ENCODE measurements at regions not wholly inside any gene's neighbourhood (a gene's known extent, or its start where the extent isn't known, plus 50 kb on each side); places are given as distances from the start of the nearest gene placed in this dataset.

GRCh38 chr13:33411312-33411711, 125.8 kb upstream of the STARD13 start:
- no peak for TF ChIP-seq MAFK (IDR thresholded peaks at IDR 0.05; ENCODE audit: partially characterized antibody)
- no peak for TF ChIP-seq CTCF (IDR thresholded peaks at IDR 0.05)
- TF ChIP-seq POLR2A (IDR thresholded peaks at IDR 0.05; ENCODE audit: low read length) = no peak
- TF ChIP-seq EHMT2 (IDR thresholded peaks at IDR 0.05; ENCODE audit: low read depth) = no peak
- TF ChIP-seq JUN (IDR thresholded peaks at IDR 0.05) = no peak
- no peak for TF ChIP-seq USF2 (IDR thresholded peaks at IDR 0.05)
- no peak for TF ChIP-seq RAD21 (conservative IDR thresholded peaks at IDR 0.05 in 1 of 2, IDR thresholded peaks at IDR 0.05 in 1 of 2)
- no peak for TF ChIP-seq RCOR1 (IDR thresholded peaks at IDR 0.05; ENCODE audit: low read depth, low read length)
